GM04504 (cell line): ENCODE measurements at regions not wholly inside any gene's neighbourhood (a gene's known extent, or its start where the extent isn't known, plus 50 kb on each side); places are given as distances from the start of the nearest gene placed in this dataset.
"Not testable (repeated sequence)": the region's sequence is repeated elsewhere in the genome, so short reads cannot be mapped to it uniquely, and the experiment has no call there.

ENCODE experiments used
- DNase-seq: peaks from one replicate; pipeline ENCODE4 v3.0.0-alpha.2; 2012; ENCODE audit warnings: low read depth

DNA sequence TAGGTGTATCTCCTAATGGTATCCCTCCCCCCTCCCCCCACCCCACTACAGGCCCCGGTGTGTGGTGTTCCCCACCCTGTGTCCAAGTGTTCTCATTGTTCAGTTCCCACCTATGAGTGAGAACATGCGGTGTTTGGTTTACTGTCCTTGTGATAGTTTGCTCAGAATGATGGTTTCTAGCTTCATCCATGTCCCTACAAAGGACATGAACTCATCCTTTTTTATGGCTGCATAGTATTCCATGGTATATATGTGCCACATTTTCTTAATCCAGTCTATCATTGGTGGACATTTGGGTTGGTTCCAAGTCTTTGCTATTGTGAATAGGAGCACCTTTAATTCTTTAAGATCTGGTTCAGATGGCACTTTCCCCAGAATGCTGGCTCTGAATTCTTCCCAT, 58.5 kb upstream of the PTGFRN start:
- DNase-seq = not testable (repeated sequence)

DNA sequence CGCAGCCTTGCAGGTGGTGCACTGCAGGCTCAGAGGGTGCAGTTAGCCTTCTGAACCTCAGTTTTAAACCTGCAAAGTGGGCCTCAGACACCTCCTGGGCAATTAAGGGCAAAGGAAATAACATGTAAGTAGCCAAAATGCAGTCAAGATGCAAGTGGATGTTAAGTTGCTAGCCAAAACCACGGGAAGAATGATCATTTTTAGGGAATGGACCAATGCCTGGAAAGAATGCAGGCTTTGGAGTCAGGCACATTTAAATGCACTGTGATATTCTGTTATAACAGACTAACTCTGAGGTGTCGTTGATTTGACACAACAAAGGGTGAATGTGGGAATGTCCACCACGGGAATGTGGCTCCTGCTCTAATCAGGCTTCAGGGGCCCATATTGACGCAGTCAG, 57.9 kb upstream of the PTGFRN start:
- DNase-seq = no peak

DNA sequence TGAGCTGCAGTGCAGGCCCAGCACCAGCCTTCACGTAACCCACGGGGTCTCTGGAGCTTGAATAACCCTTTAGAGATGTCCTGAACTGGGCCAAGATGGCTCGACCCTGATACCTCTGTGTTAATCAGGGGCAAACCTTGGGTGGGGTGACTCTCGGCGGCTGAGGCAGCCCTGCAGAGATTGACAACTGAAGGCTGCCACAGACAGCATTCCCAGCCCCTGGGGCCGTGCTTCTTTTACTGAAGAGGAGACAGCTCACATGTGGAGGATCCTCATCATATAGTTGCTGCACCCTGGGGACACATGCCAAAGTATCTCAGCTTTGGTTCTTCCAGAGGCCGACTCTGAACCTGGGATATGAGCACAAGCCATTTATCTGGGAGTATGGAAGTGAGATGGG, 57.3 kb upstream of the PTGFRN start:
- no peak for DNase-seq

DNA sequence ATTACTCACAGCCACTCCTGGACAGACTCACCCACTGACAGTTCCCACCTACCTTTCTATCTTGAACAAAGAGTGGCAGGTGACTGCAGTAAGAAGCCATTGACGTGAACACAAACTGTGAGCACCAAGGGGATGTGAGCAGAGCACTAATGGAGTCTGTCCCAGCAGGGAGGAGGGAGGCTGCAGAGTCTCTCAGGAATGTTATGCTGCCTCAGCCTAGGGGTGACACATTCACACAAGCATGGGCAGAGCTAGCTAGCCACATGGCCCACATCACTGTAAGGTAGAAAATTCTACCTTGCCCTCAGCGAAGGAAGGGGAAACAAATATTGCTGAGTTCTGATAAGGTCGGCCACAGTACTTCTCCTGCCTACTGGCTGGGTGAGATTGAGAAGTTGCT, 56.8 kb upstream of the PTGFRN start:
- DNase-seq = no peak

DNA sequence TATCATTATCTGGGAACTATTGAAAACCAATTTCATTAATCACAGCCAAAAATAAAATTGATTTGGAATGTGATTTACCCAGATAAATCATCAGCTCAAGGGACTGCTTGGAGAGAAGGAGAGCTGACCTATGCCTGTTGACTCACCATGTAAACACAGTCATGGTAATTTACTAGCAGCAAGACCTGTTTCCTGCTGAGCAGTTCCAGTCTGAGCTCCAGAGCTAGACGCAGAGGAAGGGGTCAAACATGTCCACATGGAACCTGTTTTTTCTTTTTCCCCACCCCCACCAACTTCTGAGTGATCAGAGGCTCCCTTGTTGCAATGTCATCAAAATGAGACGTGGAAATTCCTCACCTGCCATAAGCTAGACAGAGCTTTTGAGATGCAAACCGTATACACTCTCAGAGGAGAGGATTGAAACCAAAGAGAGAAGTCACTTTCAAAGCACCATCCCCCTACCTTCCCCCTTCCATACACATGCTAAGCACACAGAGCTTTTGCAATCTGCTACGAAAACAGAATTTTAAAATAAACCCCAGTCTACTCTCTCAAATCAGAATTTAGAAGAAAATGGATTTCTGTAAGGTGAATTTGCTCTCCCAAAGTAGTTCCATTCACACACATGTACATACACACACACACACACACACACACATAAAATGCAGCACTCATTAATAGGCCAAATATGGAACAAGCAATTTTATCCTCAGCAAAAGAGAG, 55.9 kb upstream of the PTGFRN start:
- peak; percentile 50 for DNase-seq

DNA sequence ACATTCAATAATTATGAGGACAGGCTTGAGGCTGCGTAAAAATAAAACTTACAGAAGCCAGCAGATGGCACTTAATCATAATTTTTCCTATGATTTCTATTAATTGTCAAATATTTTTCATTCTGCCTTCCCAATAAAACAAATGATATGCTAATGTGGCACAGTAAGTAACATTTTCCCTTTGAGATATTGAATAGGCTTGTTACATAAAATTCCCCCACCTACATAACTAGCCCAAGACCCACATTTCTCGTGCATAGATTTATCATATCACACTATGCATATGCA, 55.4 kb upstream of the PTGFRN start:
- DNase-seq = no peak

DNA sequence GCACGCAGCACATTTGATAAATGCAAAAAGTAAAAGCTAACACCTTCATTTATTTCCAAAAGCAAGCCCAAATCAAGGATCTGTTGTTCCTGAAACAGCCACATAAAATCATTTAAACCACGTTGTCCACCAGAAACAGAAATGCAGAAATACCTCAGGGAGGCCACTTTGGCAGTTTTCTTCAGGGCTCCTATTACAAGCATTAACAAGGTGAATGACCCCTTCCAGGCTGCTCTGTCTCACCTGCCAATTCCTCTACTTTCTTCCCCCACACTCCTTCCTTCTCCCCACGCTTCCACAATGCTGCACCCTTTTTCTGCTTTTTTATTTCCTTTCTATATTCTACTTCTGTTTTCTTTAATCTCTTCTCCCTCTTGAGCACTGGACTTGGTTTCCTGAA, 55.0 kb upstream of the PTGFRN start:
- DNase-seq = no peak

DNA sequence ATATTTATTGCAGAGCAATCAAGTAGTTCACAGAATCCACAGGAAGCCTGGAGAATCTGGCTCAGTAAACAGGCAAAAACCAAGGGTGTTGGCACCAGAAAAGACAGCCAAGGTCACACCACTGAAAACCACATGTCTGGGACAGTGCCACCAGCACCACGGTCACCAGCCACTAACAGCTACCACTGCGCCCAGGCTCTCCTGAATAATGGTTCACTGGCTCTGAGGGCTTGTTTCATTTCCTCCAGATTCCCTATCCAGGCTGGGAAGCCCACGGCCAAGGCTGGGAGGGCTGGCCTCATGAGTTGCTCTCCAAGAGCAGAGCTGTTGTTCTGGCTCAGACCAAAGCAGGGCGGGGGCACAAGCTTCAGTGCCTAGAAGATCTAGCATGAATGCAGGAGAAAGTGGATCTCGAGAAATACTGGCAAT, 54.5 kb upstream of the PTGFRN start:
- no peak for DNase-seq

DNA sequence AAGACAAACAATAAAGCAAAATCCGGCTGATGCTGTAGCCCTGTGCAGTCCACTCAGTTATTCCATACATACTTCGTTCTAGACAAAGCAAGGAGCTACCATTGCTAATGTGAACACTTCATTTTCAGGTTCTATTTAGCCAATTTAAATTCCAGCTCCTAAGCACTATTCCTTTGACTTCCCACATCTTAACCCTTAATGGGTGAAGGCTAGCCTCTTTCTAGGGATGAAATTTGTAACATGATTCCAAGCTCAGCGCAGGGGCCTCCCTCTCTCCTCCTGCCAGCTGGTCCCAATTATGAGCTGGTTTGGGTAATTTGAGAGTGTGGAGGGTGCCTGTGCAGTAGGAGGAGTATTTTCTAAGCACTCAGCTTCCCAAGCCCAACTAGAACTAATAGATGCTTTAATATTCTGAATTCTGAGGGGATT, 53.9 kb upstream of the PTGFRN start:
- peak; percentile 62 for DNase-seq

DNA sequence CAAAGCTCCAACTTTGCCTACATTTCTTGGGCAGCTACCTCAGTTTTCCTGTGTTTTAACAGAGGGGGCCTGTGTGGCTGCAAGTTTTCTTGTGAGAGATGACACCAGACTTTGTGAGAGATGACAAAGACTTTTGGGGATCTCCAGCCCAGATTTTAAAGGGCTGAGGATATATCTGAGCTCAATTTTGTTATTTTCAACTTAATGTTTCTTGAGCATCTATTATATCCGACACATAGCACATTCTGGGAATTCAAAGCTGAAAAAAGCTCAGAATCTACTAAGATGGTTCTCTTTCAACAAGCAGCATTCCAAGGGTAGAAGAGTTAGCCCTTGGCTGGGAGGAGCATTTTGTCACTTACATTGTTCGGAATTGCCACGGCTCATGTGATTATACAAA, 53.4 kb upstream of the PTGFRN start:
- no peak for DNase-seq

DNA sequence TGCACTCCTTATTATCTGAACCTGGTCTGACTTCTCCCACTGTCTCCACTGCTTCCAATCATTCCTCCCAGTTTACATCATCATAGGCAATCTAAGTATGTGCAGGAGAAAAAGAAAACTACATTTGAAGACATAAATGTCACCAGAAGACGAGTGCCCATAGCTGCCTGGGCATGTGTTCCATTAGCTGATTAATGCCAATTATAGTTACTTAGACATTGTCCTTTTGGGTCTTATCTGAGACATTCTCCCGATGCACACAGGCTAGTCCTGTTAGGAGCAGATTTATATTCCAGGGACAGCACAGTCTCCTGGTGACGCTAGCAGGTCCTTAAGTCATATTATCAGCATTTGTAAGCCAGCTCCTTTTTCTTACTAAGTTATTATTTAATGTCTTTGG, 52.6 kb upstream of the PTGFRN start:
- no peak for DNase-seq
